OCI-LY7 (cell line): ENCODE measurements at regions not wholly inside any gene's neighbourhood (a gene's known extent, or its start where the extent isn't known, plus 50 kb on each side); places are given as distances from the start of the nearest gene placed in this dataset.

Experiments
- BruUV-seq: library from RNA; stranded (reverse); fragments of 400-500 nt; replicated peaks from 2 replicates; lab custom pipeline; 2021; lab: Mats Ljungman, UMichigan
- CTCF ChIA-PET: fragments of 300-600 bp; sonication (Branson Sonifier 250); formaldehyde crosslinking; loops from one replicate; lab custom pipeline; 2022; ENCODE audit warnings: antibody characterized with exemption; ENCODE audit not compliant: unreplicated experiment; lab: Charles Lee
- POLR2A ChIA-PET: fragments of 300-600 bp; sonication (Branson Sonifier 250); formaldehyde crosslinking; loops from one replicate; lab custom pipeline; 2022; ENCODE audit warnings: antibody characterized with exemption; lab: Charles Lee
- DNase-seq: peaks from one replicate; pipeline ENCODE4 v3.0.0-alpha.2; 2015; ENCODE audit warnings: low spot score
- H2AFZ ChIP-seq: fragments of 200-600 bp; sonication (generic), shearing (Covaris generic); 2 replicates; pipeline ENCODE4 v1.6.1; 2014; ENCODE audit warnings: mild to moderate bottlenecking, antibody characterized with exemption, low read length, moderate library complexity
- H3K27ac ChIP-seq: fragments of 200-600 bp; sonication (generic); 2 replicates; pipeline ENCODE4 v1.5.1; 2014; ENCODE audit warnings: mixed run types, low read depth, mild to moderate bottlenecking, moderate library complexity, low read length, inconsistent platforms; ENCODE audit not compliant: poor library complexity, severe bottlenecking
- H3K36me3 ChIP-seq: fragments of 200-600 bp; sonication (generic); 2 replicates; pipeline ENCODE4 v1.6.1; 2014; ENCODE audit warnings: mild to moderate bottlenecking, antibody characterized with exemption, low read length, moderate library complexity, mixed read lengths; ENCODE audit not compliant: insufficient read depth
- H3K4me1 ChIP-seq: fragments of 200-600 bp; sonication (generic); 2 replicates; pipeline ENCODE4 v1.5.1; 2014; ENCODE audit warnings: mild to moderate bottlenecking, low read length; ENCODE audit not compliant: insufficient read depth, poor library complexity, severe bottlenecking
- H3K4me2 ChIP-seq: fragments of 200-600 bp; sonication (generic); 2 replicates; pipeline ENCODE4 v1.6.1; 2014; ENCODE audit warnings: mild to moderate bottlenecking, low read length
- H3K4me3 ChIP-seq: fragments of 200-600 bp; sonication (generic); 2 replicates; pipeline ENCODE4 v1.5.1; 2014; ENCODE audit warnings: mild to moderate bottlenecking, low read depth, low read length; ENCODE audit not compliant: poor library complexity, severe bottlenecking
- H3K79me2 ChIP-seq: fragments of 200-600 bp; sonication (generic); 2 replicates; pipeline ENCODE4 v1.6.1; 2016; ENCODE audit warnings: low read depth, mild to moderate bottlenecking, low read length, moderate library complexity, mixed read lengths; ENCODE audit not compliant: insufficient read depth
- H3K9me2 ChIP-seq: fragments of 200-600 bp; sonication (generic); 2 replicates; pipeline ENCODE4 v1.6.1; 2016; ENCODE audit warnings: mild to moderate bottlenecking, low read length, mixed read lengths; ENCODE audit not compliant: insufficient read depth
- H3K9me3 ChIP-seq: fragments of 200-600 bp; sonication (generic); 2 replicates; pipeline ENCODE4 v1.6.1; 2014; ENCODE audit warnings: mild to moderate bottlenecking, mixed run types, low read length, mixed read lengths
- H4K20me1 ChIP-seq: fragments of 200-600 bp; sonication (generic); 2 replicates; pipeline ENCODE4 v1.6.1; 2014; ENCODE audit warnings: mild to moderate bottlenecking, antibody characterized with exemption, low read length, moderate library complexity, mixed read lengths; ENCODE audit not compliant: insufficient read depth
- EZH2phosphoT487 ChIP-seq: fragments of 200-600 bp; sonication (generic); IDR thresholded peaks from 2 replicates; pipeline ENCODE4 v1.6.1; 2018; ENCODE audit warnings: low read depth, borderline replicate concordance, mild to moderate bottlenecking, mixed run types, antibody characterized with exemption, low read length, moderate library complexity, mixed read lengths
- intact Hi-C: fragments of 100-400 bp; cut with micrococcal nuclease; formaldehyde crosslinking; loops from one replicate; pipeline ENCODE4 v1.10.0; 2022; ENCODE audit not compliant: unreplicated experiment
- TF ChIP-seq, protein P1 (sequence below): fragments of 200-600 bp; sonication (generic); conservative IDR thresholded peaks from 2 replicates; pipeline ENCODE4 v1.5.1; 2014; ENCODE audit warnings: mild to moderate bottlenecking, antibody characterized with exemption, low read length, moderate library complexity, mixed read lengths

DNA sequence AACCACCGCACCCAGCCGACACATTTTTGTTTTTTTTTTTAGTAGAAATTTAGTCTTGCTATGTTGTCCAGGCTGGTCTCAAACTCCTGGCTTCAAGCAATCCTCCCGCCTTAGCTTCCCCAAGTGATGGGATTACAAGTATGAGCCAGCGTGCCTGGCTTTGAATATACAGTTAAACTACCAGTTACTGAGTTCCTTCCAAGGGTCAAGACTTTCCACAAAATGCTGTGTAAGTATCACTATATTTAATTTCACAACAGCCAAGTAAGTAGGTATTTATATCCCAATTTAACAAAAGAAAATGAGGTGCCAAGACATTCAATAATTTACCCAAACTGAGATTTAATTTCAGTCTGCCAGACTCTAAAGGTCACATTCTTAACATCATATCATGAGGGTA lies 181.3 kb upstream of the TMC3 start:
- CTCF ChIA-PET: no interaction called here
- H3K9me3 ChIP-seq: no peaks in the 10 kb centered on the region
- DNase-seq: no peak
- no peaks in the 10 kb centered on the region for H3K9me2 ChIP-seq
- intact Hi-C loops: no loop called here
- POLR2A ChIA-PET: no interaction called here
- no TSS peak for BruUV-seq
- no peak overlapping the region for H2AFZ ChIP-seq
- TF ChIP-seq, protein P1, sequence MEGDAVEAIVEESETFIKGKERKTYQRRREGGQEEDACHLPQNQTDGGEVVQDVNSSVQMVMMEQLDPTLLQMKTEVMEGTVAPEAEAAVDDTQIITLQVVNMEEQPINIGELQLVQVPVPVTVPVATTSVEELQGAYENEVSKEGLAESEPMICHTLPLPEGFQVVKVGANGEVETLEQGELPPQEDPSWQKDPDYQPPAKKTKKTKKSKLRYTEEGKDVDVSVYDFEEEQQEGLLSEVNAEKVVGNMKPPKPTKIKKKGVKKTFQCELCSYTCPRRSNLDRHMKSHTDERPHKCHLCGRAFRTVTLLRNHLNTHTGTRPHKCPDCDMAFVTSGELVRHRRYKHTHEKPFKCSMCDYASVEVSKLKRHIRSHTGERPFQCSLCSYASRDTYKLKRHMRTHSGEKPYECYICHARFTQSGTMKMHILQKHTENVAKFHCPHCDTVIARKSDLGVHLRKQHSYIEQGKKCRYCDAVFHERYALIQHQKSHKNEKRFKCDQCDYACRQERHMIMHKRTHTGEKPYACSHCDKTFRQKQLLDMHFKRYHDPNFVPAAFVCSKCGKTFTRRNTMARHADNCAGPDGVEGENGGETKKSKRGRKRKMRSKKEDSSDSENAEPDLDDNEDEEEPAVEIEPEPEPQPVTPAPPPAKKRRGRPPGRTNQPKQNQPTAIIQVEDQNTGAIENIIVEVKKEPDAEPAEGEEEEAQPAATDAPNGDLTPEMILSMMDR: no peak
- no peak for TF ChIP-seq EZH2phosphoT487
- H3K4me2 ChIP-seq: no peak overlapping the region
- no peaks in the 10 kb centered on the region for H3K4me1 ChIP-seq
- no peaks in the 10 kb centered on the region for H4K20me1 ChIP-seq
- H3K4me3 ChIP-seq: no peak overlapping the region
- H3K79me2 ChIP-seq: no peaks in the 10 kb centered on the region
- no peak overlapping the region for H3K27ac ChIP-seq
- H3K36me3 ChIP-seq: no peaks in the 10 kb centered on the region

DNA sequence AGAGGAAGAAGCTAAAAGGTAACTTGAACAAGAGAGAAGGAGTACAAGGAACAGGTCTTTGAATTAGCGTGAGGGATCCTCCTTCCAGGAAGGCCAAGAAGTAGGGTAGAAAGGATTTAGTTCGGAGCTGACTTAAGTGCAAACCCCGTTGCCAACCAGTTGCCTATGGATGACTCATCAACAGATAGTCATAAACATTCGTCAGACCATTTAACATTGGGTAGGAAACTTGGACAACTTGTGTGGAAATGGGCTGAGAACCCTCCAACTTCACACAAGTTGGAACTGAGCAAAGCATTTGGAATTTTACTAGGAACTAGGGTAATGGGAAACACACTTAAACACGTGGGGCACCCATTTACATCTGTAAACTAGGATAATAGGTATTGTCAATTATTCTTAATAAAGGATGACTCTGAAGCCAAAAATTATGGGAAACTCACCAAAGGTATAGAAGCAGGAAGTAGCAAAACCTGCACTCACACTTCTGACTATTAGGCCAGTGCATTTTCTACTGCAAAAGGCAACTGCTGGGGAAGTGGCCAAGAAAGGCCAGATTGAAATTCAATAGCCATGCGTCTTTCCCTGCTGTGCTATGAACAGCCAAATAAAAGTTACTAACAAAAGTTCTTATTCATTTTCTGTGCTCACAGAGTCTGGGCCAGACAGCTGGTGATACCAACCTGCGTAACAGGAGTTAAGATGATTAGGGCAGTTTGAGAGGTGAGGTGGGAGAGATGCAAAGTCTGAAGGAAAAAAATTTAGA lies 174.5 kb upstream of the TMC3 start:
- no peaks in the 10 kb centered on the region; the same call in 1 of the 2 replicates for H3K9me2 ChIP-seq
- H4K20me1 ChIP-seq: no peaks in the 10 kb centered on the region
- no peak overlapping the region for H3K4me3 ChIP-seq
- H3K9me3 ChIP-seq: no peaks in the 10 kb centered on the region
- no peaks in the 10 kb centered on the region for H3K36me3 ChIP-seq
- DNase-seq: no peak
- ChIA-PET POLR2A (no interaction called here), CTCF (no interaction called here)
- TF ChIP-seq, protein P1: no peak
- TF ChIP-seq EZH2phosphoT487: no peak
- no peak overlapping the region for H2AFZ ChIP-seq
- H3K4me1 ChIP-seq: no peaks in the 10 kb centered on the region
- no peaks in the 10 kb centered on the region for H3K79me2 ChIP-seq
- no peak overlapping the region for H3K27ac ChIP-seq
- intact Hi-C loops: no loop called here
- H3K4me2 ChIP-seq: no peak overlapping the region
- BruUV-seq: no TSS peak

DNA sequence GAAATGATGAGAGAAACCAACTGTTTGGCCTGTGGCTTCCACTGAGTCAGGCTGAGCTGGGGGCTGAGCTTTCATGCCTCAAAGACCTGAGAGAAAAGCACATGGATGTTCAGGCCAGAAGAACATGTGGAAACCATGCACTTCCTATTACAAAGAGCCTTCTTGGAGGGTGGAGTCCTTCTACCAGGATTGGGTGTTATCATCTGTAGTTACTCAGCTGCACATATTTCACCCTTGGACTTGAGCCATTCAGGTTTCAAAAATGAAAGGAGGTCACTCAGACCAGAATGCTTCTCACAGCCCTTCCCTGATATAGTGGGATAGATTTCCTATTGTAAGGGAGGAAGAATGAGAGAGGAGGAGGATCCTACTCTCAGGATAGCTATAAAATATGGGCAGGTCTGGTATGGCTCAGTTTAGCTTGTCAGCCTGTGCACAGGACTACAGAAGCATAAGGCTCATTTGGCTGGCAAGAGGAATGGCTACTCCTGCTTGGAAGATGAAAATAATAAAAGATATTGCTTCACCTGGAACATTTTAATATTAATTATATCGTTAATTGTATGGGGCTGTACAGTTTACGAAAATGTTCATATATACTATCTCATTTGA lies 173.6 kb upstream of the TMC3 start:
- H3K4me3 ChIP-seq: no peak overlapping the region
- no peaks in the 10 kb centered on the region for H3K9me3 ChIP-seq
- no peak overlapping the region for H3K27ac ChIP-seq
- intact Hi-C loops: no loop called here
- no peaks in the 10 kb centered on the region for H4K20me1 ChIP-seq
- no peak overlapping the region for H2AFZ ChIP-seq
- no peaks in the 10 kb centered on the region for H3K79me2 ChIP-seq
- ChIA-PET CTCF (no interaction called here), POLR2A (no interaction called here)
- no peak overlapping the region for H3K4me2 ChIP-seq
- H3K4me1 ChIP-seq: no peaks in the 10 kb centered on the region
- H3K36me3 ChIP-seq: no peaks in the 10 kb centered on the region
- no peak for DNase-seq
- H3K9me2 ChIP-seq: no peaks in the 10 kb centered on the region; the same call in 1 of the 2 replicates
- BruUV-seq: no TSS peak
- TF ChIP-seq EZH2phosphoT487: no peak
- TF ChIP-seq, protein P1: no peak
